ENCODE measurements at regions not wholly inside any gene's neighbourhood (a gene's known extent, or its start where the extent isn't known, plus 50 kb on each side); places are given as distances from the start of the nearest gene placed in this dataset.
A peak's percentile ranks its signal among the peaks of the same experiment; 100 is the strongest.

DNA sequence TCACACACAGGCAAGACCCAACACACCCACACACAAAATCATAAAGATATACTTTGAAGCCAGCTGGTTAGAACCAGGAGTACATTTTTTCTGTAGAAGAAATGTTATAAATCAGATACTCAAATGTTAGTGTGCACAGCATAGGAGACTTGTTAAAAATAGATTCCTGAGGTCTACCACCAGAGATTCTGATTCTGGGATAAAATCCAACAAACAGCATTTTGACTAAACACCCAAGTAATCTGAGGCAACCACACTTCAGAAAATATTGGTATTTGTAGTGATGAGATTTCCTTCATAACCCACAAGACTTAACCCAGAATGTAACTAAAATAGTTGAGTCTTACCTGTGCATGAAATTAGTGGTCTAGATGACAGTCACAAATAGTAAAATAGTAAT is 301.8 kb downstream of the HNRNPD start:
- no peak for DNase-seq

DNA sequence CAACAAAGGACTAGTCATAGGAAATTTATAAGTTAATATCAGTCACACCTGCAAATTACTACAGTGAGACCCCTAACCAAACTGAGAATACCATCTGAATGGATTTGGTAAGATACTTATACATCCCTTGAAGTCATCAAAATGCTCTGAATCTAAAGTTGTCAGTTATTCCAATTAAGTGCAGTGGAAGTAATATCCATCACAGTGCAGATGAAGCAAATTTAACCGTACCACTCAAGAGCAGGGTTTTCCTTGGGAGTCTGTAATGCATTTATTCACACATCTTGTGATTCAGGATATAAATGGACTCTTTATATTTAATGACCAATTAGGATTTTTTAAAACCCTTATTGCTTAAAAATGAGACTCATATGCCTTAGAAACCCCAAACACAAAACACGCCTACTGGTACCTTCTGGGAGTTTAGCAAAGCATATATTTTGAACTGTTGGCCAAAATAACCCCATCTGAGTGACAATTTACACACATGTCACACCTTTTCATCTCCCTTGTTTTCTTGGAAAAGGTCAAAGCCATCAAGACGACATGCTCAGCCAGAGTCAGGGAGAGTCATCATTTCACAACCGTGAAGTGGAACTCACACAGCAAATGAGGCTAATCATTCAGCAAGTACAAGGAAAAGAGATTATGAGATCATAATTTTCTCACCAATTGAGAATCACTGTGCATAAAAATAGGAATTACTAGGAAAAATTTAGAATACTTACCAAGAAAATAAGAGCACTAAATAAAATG is 303.7 kb downstream of the HNRNPD start:
- no peak for DNase-seq

DNA sequence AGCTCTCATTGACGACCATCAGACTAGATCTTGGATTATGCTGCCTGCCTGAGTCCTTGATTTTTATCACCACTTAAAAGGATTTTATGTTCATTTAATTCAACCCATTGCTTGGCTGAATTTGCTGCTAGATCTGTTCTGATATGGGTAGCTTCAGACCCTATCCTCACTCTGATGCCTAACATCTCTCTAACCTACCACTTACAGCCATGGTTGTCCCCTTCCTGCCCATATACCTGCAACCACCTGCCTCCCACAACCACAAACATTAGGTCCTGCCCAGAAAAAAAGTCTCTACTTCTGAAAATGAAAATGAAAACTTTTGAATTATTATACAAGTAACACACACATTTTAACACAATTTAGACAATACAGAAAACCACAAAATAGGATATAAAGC is 310.8 kb downstream of the HNRNPD start:
- no peak for DNase-seq

DNA sequence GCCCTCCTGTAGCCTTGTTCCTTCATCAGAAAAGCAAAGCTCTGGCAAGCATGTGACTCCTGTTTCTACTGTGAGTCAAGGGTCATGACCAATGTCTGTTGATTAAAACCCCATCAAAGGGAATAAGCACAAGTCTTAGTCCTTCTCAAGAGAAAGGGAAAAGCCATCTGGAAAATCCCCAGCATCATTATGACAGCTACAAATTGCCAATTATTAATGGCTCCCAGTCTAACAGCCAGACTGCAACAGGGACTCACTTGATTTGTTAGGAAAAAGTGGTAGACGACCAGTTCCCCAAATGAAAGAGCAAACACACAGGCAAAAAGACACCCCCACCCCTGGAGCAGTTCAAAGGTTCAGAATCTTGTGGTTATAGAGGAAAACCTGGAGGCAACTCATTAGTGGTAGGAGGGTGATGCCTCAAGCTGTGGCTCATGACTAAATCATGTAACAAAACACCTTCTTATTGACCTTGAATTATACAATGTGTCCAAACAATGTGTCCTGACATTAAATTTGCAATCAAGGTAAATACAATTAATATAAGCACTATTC is 315.7 kb downstream of the HNRNPD start:
- no peak for DNase-seq

DNA sequence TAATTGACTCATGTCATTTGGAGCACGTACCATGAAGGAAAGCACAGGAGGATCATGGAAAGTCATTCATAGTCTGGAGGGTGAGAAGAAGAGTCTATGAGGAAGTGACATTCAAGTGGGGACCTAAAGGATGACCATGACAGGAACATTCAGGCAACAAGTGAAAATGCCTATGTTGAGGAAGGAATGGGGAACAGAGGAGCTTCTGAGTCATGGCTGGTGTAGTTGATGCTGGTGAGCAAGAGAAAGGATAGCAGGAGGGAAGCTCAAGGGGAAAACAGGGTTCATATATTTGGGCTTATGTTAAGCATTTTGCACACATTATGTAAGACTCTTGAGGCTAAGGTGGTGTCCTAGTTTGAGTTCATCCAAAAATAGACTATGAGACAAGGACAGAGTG is 318.6 kb downstream of the HNRNPD start:
- no peak for DNase-seq

DNA sequence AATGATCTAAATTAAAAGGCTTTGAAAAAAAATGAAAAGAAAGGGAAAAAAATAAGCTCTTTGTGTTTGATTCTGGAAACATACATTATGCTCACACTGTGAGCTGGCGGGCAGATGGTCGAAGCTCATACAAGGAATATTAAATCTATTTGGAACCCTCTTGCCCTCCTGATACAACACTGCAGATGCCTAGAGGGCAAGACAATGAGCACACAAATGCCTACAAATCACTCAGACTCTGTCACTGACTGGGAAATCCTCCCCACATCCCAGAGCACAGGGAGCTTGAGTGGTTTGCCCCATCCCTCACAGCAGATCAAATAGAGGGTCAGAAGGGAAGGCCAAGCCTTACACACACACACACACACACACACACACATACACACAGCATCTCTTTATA is 320.4 kb downstream of the HNRNPD start:
- no peak for DNase-seq

DNA sequence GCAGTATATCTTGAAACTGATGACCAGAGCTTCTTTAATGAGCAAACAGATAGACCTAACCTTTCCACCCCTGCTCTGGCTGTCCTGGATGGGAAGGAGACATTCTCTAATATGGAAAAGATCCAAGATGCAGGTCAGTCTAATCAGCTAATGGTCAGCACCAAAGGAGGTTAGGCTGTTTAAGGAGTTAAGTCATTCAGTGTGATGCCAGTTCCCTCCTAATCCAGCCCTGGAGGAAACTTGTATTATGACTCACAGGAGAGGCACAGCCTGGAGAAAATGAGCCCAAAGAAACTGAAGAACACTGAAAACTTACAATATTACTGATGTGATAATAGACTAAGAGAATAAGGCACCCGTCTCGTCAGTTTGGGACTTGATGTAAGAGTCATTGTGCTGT is 323.0 kb downstream of the HNRNPD start:
- DNase-seq = no peak

DNA sequence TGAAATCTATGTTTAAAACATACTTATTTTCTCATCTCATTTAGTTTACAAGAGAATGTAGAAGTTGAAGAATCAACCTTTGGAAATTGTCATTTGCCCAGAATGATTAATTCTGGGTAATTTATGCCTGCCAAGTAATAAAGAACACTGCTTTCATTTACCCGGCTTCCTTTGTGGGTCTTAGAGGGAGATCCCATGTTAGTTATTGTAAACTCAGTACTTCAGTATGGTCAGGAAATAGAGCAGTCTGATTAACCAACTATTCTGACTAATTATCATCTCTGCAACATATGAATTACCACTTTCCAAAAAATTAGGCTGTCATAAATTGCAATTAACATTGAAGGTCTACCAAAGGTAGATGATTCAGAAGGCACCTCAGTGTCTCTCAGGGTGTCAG is 324.5 kb downstream of the HNRNPD start:
- no peak for DNase-seq

DNA sequence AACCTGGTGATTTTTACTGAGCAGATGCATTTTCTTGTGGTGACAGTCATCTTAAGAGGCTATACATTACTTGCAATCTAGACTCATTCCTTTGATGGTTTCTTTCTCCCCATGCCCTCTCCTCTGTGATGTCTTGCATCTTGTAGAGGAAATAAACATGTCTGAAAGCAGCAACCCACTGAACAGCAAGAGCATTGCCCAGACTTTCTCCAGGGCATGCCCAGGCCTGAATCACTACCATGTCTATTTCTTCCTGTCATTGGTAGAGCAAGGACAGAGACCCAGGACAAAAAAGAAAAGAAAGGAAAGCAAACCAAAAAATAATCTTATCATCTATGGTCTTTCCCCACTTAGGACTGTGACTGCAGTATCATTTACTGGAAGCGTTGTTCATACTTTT is 326.1 kb downstream of the HNRNPD start:
- DNase-seq = no peak

DNA sequence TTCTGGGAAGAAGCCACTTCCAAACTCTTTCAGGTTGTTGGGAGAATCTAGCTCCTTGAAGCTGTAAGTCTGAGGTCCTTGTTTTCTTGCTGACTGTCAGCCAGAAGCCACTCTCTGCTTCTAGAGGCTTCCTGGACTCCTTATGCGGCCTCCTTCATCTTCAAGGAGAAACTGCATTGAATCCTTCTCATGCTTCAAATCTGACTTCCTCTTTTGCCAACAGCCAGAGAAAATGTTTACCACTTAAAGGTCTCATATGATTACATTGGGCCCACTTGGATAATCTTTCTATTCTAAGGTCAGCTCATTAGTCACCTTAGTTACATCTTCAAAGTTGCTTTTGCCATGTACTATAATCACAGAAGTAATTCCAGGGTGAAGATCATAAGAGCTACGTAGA is 327.0 kb downstream of the HNRNPD start:
- no peak for DNase-seq

DNA sequence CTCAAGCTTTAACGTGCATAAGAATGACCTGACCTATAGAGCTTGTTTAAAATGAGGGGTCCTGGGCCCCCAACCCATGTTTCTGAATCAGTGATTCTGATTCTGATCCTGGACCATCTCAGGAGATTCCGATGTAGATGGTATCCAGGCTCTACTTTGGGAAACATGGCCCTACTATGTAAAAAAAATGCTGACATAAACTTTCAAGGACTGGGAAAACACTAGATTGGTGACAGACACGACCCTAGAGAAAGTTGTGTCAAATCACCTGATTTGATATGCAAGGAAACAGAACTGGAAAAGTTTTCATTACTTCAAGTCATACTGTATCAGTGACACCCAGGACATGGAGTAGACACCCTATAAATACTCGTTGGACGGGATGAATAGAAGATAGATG is 328.5 kb downstream of the HNRNPD start:
- DNase-seq = no peak

DNA sequence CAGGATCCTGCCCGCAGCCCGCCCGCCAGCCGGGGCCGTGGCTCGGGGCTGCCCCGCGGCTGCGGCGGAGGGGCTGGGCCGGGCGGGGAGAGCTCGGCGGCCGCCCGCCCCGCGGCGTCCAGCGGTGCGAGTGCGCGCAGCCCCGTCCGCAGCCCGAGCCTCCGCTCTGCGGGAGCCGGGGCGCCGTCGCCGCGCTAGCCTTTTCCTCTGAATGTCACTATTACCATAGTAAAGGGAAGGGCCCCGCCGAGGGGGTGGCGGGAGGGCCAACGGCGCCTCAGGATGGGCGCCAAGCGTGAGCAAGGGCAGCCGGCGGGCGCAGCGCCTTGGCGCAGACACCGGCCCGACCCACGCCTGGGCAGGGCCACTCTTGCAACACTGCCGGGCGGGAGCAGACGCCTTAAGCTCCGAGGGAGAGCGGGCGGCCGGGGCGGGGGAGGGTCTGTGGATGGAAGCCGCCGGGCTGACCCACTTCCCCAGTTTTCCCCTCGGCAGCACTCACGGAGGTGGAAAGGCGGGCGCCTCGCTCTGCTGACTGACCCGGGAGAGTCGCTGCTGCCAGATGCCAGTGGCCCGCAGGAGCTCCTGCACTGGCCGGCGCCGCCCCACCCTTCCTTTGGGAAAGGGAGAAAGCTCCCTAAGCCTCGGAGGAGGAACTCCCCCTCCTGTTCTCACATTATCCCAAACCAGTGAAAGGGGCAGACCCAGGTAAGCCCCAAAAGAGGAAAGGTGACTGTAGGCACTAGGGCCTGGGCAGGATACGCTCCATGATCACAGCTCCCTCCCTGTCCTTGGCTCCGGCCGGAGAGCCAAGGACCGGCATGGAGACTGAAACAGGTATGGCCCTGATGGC is 329.4 kb downstream of the HNRNPD start:
- DNase-seq = peak; percentile 34

DNA sequence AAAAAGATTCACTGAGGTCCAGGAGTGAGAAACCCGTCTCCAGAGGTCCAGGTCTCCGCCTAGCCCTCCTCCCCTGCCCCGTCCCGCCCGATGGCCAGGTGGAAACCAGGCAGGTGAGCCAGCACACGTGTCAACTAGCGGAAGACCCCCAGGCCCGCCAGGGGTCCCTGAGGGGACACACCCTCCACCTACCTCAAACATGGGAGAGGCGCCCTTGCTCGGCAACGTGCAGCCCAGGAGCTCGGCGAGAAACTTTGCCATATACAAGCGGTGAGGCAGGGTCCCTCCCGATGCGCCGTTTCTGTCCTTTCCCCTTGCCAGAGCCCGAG is 330.0 kb downstream of the HNRNPD start:
- no peak for DNase-seq

DNA sequence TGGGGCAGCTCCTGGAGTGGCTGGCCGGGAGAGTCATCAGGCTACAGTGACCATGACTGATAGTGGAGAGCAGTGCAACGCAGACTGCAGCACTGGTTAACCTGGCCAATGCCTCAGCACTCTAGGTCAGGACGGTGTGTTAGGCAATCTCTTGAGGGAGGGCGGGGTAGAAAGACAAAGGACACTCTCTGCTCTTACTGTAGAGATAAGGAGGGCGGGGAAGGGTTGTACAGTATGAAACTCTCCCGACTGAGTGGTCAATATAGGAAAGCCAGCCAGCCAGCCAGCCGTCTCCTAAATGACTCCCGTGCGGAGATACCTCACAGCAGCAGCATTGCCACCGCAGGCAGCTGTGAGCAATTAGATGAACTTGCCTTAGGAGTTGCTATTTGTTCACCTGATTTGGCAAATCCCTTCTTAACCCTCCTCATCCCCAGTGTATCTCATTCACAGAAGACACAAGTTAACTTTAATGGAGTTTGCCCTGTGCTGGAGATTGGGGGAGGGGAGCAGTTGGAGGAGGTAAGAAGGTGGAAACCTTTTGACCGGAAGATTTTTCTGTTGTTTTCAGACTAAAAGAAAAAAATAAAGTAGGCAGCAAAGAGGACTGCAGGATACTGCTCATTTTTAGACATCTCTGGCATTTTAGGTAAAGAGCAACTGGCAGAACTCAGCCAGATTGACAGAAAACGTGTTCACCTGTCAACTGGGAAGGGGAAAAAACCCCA is 330.5 kb downstream of the HNRNPD start:
- no peak for DNase-seq

DNA sequence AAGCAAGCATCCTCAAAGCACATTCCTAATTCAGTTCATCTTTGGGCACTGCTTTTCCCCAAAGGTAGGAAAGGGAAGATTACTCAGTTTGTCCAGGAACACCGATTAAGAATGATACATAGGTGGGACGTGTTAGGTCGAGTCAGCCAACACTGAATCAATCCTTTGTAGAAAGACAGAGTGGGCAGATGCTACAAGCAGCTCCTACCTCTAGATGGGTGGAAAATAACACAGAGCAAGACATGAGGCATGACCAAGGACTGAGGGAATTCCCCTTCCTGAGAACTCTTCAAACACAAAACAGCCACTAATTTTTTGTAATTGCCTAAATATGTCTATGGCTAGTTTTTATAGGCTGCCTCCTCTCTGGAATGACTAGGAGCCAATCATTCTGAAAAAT is 331.7 kb downstream of the HNRNPD start:
- no peak for DNase-seq

DNA sequence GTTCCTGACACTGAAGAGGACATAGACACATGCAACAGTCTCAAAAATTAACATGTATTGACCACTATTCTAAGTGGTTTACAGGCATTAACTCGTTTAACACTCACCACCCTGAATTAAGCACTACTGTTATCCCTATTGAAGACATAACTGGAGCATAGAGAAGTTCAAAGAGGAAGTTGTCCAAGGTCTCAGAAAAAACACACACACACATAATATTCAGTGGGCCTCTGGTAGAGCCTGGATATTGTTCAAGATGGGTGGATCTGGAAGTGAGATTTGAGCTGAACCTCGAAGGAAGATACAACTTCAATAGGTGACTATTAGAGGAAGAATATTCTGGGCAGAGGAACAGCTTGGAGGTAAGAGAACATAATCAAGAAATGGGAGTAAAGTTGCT is 334.9 kb downstream of the HNRNPD start:
- DNase-seq = no peak

DNA sequence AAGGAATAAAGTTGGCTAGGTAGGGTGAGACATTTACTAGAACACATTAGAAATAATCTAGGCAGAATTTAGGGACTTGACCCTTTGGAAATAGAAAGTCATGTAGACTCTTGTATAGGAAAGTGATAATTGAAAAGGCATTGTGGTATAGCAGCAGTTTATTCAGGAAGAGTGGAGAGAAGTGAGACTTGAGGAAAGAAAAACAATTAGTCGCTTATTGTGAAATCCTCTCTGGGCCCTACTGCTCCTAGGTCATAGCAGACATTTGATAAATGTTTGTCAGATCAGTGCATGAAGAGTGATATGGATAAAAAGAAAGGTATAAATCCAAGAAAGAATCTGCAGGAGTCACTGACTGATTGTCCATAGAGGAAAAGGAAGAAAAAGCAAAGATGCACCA is 337.6 kb downstream of the HNRNPD start:
- no peak for DNase-seq

DNA sequence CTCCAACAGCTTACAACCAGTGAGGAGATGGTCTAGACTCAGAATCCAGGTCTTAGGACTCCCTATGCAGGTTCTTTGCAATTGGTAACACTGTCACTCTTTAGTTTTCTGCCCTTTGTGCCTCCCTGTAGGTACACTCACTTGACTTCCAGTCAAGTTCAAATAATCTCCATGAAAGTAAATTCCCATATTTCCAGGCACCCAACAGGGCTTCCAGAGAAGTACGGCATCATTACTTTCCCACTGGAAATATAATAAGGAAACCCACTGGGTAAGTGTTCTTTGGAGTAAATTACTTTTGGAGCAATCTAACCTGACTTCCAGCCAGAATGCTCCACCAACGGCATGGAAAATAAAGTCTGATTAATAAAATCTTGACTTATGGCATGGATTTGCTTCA is 338.9 kb downstream of the HNRNPD start:
- DNase-seq = no peak

DNA sequence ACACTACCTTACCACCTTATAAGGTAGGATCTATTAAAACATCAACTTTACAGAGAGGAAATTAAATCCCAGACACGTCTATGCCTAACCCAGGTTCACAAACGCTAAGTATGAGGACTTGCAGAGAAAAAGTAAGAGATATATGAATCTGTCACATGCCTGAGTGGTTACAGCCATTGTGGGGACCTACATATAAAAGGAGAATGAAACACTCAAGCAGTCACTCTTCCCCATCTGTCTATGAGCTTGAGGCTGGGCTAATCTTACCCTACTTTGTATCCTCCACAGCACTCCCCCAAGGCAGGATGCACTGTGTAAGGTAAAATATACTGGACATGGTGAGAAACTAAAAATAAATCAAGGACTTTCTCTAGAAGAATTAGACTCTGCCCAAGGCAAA is 339.9 kb downstream of the HNRNPD start:
- DNase-seq = no peak

DNA sequence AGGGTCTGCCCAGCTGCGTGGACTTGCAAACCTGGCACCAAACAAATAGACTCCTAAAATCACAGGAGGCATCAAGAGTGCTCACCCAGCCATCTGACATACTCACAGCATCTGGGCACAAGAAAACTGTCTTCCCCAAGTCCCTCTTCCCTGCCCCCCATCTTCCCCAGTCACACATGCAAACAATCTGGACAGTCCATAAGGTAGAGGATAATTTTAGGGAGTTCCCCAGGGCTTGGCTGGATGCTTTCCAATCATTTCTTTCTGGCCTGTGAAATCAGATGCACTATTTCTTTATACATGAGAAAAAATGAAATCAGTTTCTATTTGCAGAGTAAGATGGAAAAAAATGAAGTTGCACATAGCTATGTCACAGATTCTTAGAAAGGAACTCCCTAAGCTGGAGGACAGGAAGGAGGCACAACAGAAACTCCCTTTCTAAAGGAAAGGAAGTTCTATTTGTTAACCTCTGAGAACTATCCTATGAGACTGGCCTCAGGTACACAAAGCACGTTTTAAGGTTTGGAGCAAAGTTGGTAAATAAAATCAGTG is 342.3 kb downstream of the HNRNPD start:
- no peak for DNase-seq

DNA sequence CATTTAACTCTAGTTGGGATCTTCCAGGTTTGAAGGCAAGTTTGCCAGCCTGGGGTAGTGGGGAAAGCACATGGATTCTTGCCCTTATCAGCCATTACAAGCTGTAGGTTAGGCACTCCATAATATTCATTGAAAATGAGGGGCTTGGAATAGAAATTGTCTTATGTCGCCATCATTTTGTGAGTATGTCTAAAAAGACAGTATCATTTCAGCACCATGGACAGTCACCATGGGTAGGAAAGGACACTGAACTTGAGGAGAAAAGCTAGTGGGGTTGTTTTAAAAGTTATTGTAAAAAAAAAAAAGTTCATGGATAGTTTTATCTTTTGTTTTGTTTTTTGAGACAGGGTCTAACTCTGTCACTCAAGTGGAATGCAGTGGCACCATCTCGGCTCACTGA is 356.1 kb downstream of the HNRNPD start:
- DNase-seq = no peak

DNA sequence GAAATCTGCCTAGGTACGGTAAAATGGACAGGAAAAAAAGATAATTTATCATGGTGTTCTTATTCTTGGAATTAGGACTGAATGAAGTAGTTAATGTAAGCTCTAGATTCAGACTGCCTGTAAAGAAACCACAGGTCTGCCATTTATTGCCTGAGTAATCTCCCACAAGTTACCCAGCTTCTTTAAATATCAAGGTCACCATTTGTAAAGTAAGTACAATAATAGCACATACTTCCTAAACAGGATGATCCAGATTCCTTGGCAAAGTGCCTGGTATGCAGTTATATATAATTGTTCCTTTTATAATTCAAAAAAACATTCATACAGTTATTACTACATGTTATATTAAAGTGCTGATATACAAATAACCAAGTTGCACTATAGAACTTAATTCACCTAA is 368.6 kb downstream of the HNRNPD start:
- DNase-seq = peak; percentile 62

DNA sequence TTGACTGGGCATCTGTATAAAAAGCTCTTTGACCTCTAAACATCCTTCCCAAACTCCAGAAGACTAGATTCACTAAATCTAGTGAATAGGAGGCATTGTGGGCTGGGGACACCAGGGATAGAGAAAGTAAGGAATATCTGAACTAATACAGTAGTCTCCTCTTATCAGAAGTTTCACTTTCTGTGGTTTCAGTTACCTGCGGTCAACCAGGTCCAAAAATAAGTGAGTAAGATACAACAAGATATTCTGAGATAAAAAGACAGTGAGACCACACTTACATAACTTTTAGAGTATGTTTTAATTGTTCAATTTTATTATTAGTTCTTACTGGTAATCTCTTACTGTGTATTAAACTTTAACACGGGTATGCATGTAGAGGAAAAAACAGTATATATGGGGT is 376.5 kb downstream of the HNRNPD start:
- DNase-seq = no peak

Measured in NCI-H1048 (cell line).